HG02798 (cell line): ENCODE measurements at regions not wholly inside any gene's neighbourhood (a gene's known extent, or its start where the extent isn't known, plus 50 kb on each side); places are given as distances from the start of the nearest gene placed in this dataset.
"Not testable (repeated sequence)": the region's sequence is repeated elsewhere in the genome, so short reads cannot be mapped to it uniquely, and the experiment has no call there.

Source experiments
- ATAC-seq: cut with Tn5 transposase; IDR thresholded peaks from one replicate; pipeline ENCODE4 v1.9.1; 2021; ENCODE audit warnings: mild to moderate bottlenecking; ENCODE audit not compliant: unreplicated experiment, poor library complexity

DNA sequence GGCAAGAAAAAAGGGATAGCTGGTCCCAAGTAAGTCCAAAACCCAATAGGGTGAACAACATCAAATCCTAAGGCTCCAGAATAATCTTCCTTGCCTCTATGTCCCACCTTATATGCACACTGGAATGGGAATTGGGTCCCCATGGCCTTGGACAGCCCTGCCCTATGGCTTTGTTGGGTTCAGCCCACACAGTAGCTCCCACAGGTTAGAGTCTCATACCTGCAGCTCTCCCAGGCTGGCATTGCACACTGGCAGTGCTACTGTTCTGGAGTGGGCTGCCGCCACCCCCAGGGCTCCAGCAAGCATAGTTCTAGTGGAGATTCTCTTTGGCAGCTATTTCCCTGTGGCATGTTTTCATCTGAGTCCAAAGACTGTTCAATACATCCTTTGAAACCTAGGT lies 352.4 kb upstream of the CLEC14A start:
- ATAC-seq = no peak

DNA sequence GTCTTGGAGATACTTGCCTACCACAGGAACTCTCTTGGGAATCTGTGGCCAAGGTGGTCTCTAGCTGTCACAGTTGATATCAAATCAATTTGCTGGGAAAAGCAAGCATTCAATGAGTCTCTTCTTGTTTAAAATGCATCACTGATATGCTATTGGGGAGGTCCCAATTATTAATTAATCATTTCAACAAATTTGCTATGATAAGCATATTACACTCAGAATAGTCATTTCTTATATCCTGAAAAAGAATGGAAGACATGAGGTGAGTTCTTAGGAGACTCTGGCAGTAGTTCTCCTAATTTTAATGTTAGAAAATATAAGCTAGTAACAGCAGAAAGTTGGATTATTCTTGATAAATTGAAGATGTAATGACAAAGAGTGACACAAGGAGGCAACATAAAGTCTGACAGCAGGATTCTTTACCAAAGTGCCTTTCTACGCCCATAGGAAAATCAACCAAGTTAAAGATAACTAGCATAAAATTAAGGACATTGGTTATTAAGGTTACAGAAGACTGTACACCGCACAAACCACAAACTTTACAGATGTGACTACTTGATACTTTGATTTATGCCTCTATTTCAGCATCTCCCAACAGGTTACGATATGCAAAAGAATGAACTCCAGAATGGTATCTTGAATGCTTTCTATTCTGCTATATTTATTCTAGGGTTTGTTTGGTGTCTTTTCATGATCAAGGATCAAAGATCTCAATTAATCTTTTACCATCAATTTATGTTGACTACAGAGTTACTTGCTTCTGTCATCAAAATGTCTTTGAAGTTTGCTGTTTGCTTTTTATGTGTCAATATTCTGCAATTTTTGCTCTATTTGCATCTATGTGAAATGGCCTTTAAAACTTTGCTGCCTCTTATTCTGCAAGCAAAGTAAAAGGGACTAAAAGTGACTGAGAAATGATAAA lies 349.6 kb upstream of the CLEC14A start:
- ATAC-seq = no peak

DNA sequence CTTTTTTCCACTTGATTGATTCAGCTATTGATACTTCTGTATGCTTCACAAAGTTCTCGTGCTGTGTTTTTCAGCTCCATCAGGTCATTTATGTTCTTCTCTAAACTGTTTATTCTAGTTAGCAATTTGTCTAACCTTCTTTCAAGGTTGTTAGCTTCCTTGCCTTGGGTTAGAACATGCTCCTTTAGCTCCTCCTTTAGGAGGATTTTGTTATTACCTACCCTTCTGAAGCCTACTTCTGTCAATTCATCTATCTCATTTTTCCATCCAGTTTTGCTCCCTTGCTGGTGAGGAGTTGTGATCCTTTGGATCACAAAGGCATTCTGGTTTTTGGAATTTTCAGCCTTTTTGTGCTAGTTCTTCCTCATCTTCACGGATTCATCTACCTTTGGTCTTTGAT lies 344.7 kb upstream of the CLEC14A start:
- not testable (repeated sequence) for ATAC-seq

DNA sequence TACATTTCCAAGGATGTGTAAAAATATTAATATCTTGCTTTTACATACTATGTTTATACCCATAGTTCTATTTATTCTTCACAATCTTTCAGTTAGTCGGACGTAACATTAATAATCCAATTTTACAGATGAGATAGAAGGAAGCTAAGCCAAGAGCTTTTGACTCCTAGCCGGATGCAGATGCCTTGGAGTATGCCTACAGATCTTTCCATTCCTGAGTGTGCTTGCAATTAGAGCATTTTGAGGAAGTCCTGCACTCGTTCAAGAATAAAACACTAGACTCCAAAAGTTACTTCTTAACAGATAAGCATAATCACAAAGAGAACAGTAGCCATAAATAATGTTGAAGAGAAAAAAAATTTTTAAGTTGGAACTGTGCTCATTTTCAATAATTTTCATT lies 337.6 kb upstream of the CLEC14A start:
- no peak for ATAC-seq

DNA sequence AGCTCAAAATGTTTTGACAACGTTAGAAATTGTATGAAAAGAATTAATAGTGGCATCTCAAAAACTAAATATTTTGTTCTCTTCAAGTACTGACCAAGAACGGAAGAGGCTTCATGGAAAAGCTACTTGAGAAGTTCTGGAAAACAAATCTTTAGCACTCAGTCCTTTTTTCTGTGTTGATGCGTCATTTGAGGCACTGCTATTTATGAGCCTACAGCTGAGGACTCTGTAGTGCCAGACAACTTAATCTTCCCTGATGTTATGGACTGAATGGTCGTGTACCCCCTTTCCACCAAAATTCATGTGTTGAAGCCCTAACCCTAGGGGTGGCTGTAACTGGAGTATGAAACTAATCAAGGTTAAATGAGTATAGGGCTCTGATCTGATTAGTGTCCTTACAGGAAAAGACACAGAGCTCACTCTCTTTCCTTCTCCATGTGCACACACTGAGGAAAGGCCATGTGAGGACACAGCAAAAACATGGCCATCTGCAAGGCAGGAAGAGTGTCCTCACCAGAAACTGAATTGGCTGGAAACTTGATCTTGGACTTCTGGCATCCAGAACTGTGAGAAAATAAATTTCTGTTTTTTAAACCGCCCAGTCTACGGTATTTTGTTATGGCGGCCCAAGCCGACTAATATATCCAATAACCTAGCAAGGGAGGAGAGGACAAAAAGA lies 337.0 kb upstream of the CLEC14A start:
- no peak for ATAC-seq

DNA sequence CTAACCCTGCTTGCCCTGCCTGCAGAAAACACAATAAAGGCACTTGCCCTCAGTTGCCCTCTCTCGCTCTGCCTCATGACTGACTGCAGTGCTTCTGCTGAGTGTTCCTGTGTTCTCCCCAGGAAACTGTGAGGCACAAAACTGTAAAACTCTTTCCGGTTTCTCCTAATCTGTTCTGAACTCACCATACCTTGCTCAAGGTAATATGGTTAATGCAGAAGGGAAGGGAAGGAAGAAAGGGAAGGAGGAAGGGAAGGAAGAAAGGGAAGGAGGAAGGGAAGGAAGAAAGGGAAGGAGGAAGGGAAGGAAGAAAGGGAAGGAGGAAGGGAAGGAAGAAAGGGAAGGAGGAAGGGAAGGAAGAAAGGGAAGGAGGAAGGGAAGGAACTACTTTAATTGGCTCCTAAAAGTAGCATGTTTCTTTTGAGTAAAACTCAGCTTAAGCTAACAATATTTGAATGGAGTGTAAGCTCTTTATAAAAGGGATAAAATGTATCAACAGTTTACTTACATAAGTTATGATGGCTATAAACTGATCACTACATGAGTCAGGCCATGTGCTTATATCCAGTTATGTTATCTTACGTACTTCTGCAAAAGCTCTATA lies 334.0 kb upstream of the CLEC14A start:
- ATAC-seq = no peak

DNA sequence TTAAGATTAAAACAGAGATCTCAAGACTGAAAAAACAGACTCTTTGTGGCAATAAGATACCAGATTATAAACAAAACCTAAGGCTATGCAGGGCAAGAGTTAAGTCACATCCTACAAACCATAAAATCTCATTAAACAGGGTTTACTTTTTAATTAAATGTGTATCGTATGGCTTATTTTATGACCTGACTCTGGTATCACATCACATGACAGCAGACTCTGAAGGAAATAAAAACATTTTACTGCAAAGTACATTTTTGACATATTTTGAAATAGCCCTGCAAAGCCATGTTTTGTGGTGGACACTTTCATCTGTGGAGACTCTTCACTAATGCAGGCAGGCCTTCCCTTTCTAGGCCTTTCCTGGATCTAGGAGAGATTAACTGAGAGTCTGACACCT lies 327.6 kb upstream of the CLEC14A start:
- ATAC-seq = no peak

DNA sequence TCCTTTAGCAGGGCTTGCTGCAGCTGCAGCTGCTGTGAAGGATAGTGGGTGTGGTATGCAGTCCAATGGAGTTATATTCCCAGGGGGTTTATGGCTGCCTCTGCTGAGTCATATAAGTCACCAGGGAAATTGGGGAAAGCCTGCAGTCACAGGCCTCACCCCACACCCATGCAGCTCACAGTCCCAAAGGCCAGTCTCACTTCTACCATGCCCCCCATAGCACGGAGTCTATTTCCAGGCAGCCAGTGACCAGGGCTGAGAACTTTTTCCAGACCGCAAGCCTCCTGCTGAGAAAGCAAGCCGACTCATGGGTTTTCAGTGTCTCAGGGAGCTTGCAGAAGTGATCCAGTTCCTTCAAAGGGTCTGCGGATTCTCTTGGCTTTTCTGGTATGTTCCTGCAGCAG lies 322.4 kb upstream of the CLEC14A start:
- ATAC-seq = no peak

DNA sequence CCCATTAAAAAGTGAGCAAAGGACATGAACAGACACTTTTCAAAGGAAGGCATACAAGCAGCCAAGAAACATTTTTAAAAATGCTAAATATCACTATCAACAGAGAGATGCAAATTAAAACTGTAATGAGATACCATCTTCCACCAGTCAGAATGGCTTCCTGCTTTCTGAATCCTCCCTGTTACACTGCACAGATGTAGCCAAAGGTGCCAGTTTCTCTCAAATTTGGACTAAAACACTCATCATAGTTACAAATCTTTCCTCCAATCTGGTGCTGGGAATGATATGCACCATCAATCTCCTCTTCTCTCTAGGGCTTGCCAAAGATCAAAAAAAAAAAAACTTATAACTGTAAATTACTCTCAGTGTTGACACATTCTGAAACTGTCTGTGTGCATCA lies 311.8 kb upstream of the CLEC14A start:
- no peak for ATAC-seq

DNA sequence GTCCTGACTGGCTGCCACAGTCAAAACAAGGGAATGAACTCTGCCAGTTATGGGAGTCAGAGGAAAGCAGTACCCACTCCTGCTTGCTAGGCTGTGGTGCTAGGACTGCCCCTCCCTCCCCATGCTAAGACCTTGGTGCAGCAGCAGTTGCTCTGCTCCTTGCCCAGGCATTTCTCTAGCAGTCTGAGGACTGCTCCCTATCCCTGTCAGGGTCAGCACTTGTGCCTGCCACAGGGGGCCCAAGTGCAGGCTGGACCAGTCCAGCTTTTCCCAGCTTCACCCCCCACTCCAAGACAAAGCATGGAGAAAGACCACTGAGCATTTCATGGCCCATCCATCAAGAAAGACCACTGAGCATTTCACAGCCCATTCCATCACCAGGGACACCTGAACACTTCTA lies 305.8 kb upstream of the CLEC14A start:
- no peak for ATAC-seq

DNA sequence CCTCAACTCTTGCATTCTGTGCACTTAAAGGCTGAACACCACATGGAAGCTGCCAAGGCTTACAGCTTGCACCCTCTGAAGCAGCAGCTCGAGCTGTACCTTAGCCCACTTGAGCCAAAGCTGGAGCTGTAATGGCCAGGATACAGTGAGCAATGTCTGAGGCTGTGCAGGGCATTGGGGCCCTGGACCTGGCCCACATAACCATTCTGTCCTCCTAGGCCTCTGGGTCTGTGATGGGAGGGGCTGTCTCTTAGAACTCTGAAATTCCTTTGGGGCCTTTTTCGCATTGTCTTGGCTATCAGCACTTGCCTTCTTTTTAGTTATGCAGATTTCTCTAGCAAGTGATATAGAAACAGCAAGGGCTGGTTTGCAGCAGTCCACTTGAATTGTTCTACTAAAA lies 303.8 kb upstream of the CLEC14A start:
- no peak for ATAC-seq

DNA sequence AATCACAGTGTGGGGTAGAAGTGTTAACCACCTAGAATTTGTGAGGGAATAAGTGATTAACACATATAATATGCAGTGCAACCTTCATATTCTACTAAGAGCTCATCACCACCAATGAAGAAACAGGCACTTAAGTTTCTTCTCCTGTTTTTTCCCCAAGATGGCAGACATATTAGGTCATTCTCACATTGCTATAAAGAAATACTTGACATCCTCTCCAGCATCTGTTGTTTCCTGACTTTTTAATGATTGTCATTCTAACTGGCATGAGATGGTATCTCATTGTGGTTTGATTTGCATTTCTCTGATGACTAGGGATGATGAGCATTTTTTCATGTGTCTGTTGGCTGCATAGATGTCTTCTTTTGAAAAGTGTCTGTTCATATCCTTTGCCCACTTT lies 301.5 kb upstream of the CLEC14A start:
- ATAC-seq = not testable (repeated sequence)

DNA sequence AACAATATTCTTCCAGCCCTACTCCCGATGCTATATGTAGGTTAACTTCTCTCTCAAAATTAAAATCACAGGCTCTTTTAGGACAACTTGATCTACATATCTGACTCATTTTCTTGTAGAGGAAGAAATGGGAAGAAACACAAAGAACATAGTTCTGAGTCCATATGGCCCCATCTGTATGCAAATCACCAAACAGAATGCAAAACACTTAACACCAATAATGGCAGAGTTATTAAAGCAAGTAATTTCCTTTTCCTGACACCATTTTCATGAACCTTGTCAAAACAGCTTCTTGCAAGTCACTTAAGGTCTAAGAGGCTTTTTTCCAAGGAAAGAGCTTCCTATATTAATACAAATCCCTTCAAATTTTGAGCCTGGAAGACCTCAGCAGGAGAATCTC lies 300.4 kb upstream of the CLEC14A start:
- ATAC-seq = no peak

DNA sequence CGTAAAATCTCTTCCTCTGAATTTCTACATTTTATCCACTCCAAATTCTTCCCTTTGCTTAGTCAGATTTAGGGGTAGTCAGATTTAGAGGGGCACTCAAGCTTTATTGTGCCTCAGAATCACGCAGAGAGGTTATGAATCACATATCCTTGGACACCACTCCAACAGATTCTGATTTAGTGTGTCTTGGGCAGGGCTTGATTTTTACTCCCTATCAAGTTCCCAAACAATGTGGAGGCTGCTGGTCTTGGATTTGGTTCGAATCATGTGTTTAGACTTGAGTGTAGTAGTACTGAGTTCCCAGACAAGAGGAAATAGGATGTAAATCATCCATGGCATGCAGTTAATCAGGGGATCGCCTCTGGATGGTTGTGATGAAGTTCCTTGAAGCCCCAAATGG lies 298.1 kb upstream of the CLEC14A start:
- ATAC-seq = no peak

DNA sequence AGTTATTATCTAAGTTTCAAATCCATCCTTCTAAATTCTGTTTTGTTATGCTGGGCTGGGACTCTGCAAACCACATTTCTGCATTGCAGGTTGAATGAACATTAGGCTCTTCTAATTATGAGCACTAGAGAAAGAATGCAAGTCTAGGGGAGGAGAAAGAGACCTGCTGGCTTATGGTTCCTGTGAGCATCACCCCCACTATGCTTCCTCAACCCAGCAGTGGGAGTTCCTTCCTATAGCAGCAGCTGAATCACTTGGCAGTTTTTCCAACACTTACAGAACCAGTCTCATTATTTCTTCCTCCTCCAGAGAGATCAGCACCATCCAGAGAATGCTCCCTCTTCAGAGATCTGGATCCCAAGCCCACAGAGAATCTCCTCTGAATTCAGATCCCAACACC lies 297.7 kb upstream of the CLEC14A start:
- ATAC-seq = no peak

DNA sequence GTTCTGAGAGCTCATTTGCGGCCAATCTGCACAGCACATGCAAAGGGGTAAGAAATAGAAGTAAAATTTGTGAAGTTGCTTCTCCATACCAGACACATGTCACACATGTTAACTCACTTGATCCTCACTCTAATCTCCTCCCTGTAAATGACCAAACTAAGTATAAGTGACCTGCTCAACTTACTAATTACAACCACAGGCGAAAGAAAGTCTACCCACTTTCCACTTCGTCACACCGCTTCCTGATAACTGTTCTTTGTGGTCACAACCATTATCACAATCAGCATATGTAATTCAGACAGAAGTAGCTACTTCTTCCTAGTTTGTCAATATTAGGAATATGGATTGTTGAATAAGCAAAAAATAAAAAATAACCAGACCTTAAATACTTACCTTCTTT lies 293.7 kb upstream of the CLEC14A start:
- no peak for ATAC-seq

DNA sequence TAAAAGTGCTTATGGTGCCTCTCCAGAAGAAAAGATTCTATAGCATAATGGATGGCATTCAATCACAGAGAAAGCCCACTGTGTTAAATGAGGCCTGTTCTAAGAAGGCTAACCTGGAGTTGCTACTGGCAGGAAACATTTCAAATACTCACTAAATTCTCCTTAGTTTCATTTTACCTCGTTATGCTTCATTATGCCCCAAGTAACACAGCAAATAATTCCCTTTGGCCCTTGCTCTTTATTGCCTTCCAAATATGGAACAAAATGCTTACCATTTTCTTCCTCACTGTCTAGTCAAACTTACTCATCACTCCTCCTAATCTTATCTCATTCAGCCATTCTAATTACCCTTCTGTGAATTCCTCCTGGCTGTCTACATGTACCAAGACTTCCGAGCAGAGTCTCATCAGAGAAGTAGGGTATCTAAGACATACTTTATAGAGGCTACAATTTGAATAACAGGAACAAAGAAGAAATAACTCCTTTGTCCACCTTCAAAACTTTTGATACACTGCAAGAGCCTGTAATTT lies 292.1 kb upstream of the CLEC14A start:
- ATAC-seq = no peak

DNA sequence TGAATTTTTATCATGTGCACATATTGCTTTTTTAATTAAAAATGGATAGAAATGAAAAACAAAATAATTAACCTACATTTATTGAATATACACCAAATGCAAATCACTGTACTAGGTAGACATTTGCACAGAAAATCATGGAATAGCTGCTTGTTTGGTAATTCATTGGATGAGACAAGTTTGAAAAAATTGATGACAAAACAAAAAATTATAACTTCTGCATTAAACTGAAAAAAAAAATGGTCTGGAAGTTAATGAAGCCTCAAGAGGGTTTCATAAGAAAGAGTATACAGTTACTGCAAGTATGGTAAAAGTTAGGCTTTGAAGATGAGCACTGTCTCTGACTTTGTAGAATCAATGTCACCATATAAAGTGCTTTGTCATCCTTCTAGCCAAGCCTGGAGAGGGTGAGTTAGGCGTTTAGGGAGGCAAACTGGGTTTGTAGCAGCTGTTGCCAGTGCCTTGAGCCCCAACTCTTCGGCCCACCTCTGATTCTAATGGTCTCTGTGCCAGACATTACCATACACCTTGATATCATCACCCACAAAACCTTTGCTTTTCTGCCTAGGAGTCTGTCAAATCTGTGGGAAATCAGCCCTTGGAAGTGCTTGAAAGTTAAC lies 291.1 kb upstream of the CLEC14A start:
- ATAC-seq = no peak

DNA sequence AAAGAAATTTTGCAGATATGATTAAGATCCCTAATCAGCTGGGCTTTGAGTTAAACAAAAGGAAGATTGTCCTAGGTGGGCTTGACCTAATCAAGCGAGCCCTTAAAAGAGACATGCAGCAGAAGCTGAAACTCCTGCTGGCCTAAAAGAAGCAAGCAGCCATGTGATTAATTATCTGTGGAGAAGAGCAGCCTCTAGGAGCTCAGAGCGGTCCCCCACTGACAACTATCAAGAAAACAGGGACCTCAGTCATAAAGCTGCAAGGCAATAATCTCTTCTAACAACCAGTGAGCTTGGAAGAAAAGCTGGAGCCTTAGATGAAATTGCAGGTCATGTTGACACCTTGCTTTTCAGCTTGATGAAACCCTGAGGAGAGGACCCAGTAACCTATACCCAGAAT lies 288.9 kb upstream of the CLEC14A start:
- ATAC-seq = no peak

DNA sequence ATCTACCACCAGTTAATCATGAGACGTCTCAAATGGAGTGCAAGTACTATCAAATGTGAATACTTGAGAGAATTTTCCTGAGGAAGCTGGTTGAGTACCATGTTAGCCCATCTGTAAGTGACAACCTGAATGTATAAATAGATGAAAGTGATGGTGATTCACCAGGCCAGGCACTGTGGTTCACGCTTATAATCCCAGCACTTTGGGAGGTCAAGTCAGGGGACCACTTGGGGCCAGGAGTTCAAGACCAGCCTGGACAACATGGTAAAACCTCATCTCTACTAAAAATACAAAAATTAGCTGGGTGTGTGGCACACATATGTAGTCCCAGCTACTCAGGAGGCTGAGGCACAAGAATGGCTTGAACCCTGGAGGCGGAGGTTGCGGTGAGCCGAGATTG lies 288.0 kb upstream of the CLEC14A start:
- ATAC-seq = not testable (repeated sequence)

DNA sequence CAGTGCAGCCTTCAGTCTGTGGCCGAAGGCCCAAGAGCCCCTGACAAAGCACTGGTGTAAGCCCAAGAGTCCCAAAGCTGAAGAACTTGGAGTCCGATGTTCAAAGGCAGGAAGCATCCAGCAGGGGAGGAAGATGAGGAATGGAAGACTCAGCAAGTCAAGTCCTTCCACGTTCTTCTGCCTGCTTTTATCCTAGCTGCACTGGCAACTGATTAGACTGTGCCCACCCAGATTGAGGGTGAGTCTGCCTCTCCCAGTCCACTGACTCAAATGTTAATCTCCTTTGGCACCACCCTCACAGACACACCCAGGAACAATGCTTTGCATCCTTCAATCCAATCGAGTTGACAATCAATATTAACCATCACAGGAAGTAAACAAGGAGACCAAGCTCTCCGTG lies 282.2 kb upstream of the CLEC14A start:
- not testable (repeated sequence) for ATAC-seq
